DMS53 treated with DMSO at 0.1 percent for 48 hours (cell line): ENCODE measurements at regions not wholly inside any gene's neighbourhood (a gene's known extent, or its start where the extent isn't known, plus 50 kb on each side); places are given as distances from the start of the nearest gene placed in this dataset.

ENCODE experiments used
- DNase-seq: peaks from one replicate; lab custom pipeline; 2025; ENCODE audit not compliant: unreplicated experiment; lab: John Stamatoyannopoulos, UW

- no peak for DNase-seq
Observed at GRCh38 chr13:109448629-109449028, 337.8 kb downstream of the IRS2 start.

DNA sequence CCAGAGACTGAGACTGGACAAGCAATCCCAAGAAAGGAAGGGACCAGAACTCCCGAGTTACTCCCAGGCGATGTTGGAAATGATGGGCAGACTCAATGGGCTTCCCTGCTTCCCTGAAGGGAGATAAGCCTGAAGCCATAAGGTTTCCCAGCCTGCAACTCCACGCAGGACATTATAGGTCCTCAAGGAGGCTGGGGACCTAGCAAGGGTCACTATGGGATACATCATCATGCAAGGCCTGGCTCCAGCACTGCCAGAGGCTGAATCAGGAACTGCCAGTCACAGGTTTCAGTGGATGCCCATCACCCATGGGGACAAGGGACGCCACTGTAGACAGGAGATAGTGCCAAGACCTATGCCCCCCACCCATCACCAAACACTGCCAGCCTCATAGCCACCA lies 338.7 kb downstream of the IRS2 start:
- DNase-seq = no peak

GRCh38 chr13:109440320-109440719 lies 346.1 kb downstream of the IRS2 start:
- DNase-seq = no peak

DNA sequence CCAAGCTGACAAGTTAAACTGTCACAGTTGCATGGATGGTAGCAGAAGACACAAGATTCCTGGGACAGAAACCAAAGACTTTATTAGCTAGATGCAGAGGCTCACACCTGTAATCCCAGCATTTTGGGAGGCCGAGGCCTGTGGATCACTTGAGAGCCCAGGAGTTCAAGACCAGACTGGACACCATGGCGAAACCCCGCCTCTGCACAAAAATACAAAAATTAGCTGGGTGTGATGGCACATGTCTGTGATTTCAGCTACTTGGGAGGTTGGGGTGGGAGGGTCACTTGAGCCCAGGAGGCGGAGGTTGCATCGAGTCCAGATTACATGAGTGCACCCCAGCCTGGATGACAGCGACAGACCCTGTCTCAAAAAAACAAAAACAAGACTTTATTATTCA lies 346.6 kb downstream of the IRS2 start:
- no peak for DNase-seq

GRCh38 chr13:109436841-109437240 lies 349.5 kb downstream of the IRS2 start:
- no peak for DNase-seq

DNA sequence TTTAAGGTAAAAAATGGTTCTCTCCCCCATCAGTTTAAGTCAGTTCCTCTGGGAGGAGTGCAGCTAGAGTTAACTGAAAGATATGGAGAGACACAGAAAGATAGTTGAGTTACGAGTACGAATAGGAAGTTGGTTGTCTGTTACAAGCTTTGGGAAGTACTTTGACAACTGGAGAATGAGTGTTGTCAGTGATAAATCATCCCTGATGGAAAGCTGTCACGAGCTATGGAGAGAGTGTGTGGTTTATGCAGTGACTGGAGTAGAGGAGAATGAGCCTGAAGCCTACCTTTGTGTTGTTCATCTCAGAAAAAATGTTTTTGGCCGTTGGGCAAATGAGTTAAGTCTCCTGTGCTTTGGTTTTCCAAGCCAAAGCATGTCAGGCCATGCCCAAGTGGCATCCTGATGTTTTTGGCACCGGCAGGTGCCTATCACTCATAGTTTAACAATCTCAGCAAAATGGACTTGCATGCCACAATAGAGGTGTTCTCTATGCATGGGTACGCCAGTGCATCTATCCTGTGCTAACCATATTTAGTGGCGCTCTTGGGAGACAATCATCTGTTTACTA lies 350.2 kb downstream of the IRS2 start:
- no peak for DNase-seq

GRCh38 chr13:109431217-109431616 lies 355.2 kb downstream of the IRS2 start:
- no peak for DNase-seq

DNA sequence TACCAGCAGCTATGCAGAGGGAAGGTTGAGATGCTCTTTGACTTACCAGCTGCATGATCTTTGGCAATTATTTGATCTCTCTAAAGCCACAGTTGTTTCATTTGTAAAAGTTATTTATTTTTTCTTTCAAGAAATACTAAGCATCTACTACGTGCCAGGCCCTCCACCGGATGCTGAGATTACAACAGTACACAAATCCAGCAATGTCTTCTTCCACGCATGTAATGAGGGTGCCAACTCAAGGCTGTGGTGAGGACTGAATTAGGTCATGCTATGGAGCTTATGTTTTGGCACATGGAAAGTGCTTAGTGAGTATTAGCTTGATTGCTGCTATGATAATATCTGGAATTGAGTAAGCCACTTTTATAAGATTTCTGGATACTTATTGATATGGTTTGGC lies 358.2 kb downstream of the IRS2 start:
- DNase-seq = no peak

DNA sequence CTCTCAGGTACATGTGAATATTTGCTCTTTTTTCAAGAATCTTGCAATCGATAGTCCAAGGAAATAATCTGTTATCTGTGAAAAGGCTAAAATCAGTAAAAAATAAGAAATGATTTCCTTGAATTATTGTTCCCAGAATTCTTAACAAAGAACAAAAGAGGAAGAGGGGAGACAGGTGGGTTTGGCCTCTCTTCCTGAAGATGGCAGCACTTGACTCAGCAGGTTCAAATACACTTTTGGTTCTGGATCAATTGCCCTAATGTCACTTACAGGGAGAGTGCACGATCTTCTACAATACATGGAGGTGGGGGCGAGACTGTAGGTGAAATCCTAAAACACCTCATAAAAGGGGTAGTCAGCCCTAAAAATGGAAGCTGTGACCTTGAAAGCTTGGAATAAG lies 358.7 kb downstream of the IRS2 start:
- DNase-seq = no peak

DNA sequence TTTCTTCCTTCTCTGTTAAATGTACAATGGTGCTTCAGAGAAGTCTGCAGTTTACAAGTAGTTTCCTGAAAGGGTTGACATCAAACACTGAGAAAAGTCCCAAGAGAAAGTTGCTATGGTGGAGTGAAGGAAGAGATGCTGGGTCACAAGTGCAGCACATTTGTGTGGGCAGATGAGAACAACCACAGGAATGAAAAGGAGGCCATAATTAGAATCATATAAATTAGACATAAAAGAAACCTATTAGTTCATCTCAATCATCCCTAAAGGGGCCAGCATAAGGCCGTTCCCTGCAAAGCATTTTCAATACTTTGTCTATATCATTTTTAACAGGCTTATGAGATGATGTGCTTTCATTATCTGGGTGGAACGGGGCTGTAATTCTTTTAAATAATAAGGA lies 359.2 kb downstream of the IRS2 start:
- DNase-seq = no peak

- no peak for DNase-seq
Observed at GRCh38 chr13:109426690-109426990, 359.7 kb downstream of the IRS2 start.

DNA sequence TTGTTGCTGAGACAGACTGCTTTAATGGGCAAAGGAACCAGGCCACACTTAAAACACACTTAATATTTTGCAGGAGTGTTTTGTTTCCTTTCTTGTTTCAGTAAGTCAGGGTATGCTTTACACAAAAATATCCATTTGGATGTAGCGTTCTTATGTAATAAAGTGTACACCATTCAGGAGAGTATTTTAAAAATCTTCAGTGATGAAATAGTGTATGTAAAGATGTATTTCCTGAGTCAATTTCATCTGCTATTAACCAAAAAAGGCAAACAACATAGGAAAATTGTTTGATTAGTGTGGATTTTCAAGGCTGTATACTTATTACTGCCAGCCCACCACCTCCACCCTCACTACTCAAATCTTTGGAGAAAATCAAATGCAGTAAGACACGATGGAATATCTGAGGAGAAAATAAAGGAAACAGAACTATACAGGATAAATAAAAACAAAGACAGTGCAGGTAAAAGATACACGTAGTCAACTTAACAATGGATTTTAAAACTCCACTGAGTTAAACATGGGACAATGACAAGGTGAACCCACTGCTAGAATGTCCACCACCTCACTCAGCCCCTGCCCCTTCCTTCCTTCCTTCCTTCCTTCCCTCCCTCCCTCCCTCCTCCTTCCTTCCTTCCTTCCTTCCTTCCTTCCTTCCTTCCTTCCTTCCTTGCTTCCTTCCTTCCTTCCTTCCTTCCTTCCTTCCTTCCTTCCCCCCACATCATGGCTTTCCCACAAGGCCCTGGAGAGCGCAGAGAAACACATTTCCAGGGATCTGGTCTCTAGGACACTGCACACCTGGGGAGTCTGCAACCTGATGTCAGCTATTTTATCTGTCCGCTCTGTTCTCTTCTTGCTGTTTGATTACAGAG lies 360.3 kb downstream of the IRS2 start:
- DNase-seq = no peak

- DNase-seq = no peak
Observed at GRCh38 chr13:109422161-109422560, 364.2 kb downstream of the IRS2 start.

DNA sequence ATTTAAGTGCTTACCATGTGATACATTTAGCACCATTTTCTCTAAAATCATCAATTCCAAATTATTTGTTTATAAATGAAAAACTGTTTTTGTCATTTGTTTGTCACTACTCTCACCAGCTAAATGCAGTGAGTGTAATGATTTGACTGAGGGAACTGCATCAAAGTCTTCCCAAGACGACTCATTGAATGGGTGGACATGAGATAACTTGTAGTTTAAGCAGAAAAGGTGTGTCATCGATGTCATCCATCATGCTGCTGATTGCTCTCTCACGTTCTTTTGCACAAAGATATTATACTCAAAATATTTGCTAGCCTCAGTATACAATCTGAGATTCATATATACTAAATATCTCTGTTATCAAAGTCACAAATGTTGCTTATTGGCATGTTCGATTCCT lies 366.5 kb downstream of the IRS2 start:
- no peak for DNase-seq

GRCh38 chr13:109418111-109418510 lies 368.3 kb downstream of the IRS2 start:
- no peak for DNase-seq

DNA sequence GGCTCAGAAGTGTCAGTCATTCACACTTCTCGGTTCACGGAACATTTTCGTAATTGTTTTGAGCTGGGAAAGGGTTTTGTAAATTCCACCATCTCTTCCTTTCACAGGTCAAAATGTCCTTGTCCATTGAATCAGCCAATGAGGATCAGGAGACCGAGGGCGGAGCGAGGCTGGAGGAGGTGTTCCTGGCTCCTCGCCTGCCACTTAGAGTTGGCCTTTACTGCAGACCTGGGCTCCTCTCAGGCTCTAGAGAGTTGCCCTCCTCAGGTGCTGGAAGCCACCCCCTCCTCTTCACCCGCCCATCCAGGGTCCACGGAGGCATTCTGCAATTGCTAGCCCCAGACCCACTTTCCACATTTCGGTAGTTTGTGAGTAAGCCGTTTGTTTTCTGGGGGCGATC lies 370.4 kb downstream of the IRS2 start:
- no peak for DNase-seq

- no peak for DNase-seq
Observed at GRCh38 chr13:109415057-109415456, 371.3 kb downstream of the IRS2 start.

DNA sequence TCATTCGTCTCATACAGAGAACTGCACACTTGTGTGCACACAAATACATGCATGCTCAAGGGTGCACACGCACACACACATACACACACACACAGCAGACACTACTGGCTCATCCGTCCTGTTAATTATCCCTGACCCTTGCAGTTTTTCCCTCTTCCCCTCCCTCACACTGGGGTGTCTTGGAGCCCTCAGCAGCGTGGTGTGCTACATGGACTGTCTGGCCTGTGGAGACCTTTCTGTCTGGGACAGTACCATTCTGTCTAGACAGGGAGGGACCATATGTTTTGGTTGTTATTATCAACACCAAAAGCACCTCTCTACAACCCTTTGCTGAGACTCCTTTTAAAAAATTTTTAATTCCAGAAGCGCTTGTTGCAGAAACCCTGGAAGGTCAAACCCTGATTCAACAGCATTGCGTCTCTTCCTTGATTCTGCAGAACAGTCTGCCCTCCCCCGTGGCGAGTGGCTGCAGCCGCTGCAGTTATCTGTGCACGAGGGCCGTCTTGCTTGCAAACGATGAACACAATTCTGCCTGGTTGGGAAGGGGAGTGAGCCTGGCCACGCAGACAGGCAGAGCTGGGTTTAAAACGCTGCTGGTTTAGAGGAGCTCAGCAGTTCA lies 374.0 kb downstream of the IRS2 start:
- peak; percentile 47 for DNase-seq

- DNase-seq = no peak
Observed at GRCh38 chr13:109410868-109411267, 375.5 kb downstream of the IRS2 start.

- no peak for DNase-seq
Observed at GRCh38 chr13:109408591-109409382, 377.6 kb downstream of the IRS2 start.

- no peak for DNase-seq
Observed at GRCh38 chr13:109406376-109406992, 379.9 kb downstream of the IRS2 start.
